Fibroblast of pulmonary artery (primary cell): ENCODE measurements at regions not wholly inside any gene's neighbourhood (a gene's known extent, or its start where the extent isn't known, plus 50 kb on each side); places are given as distances from the start of the nearest gene placed in this dataset.

Source experiments
- DNase-seq: peaks from one replicate; pipeline ENCODE4 v3.0.0-alpha.2; 2010; ENCODE audit warnings: low read depth
- H3K4me3 ChIP-seq: replicated peaks from 2 replicates; pipeline ENCODE4 v1.5.1; 2011; ENCODE audit warnings: low read depth, mild to moderate bottlenecking, control low read depth, low read length, moderate library complexity
- CTCF ChIP-seq: IDR thresholded peaks from 2 replicates; pipeline ENCODE4 v1.5.1; 2011; ENCODE audit warnings: mild to moderate bottlenecking, control low read depth, low read length, inconsistent platforms; ENCODE audit errors: missing control alignments

GRCh38 chr10:84065804-84066601 lies 73.3 kb upstream of the GHITM start:
- no peak overlapping the region for H3K4me3 ChIP-seq
- no peak for DNase-seq
- no peak for TF ChIP-seq CTCF

- H3K4me3 ChIP-seq, result no peak overlapping the region
- no peak for DNase-seq
- TF ChIP-seq CTCF, result no peak
These were observed 64.8 kb upstream of the GHITM start for GRCh38 chr10:84074521-84074920.

GRCh38 chr10:84075226-84076046 lies 63.9 kb upstream of the GHITM start:
- DNase-seq, result no peak
- TF ChIP-seq CTCF, result no peak
- H3K4me3 ChIP-seq, result no peak overlapping the region

- no peak for TF ChIP-seq CTCF
- no peak overlapping the region for H3K4me3 ChIP-seq
- DNase-seq, result peak; percentile 86
These were observed 63.3 kb upstream of the GHITM start for GRCh38 chr10:84076047-84076388.

- DNase-seq, result peak; percentile 53
- TF ChIP-seq CTCF, result peak; percentile 62
- no peak overlapping the region for H3K4me3 ChIP-seq
These were observed 62.6 kb upstream of the GHITM start for GRCh38 chr10:84076540-84077195.

GRCh38 chr10:84077768-84078167 lies 61.5 kb upstream of the GHITM start:
- H3K4me3 ChIP-seq, result no peak overlapping the region
- no peak for DNase-seq
- no peak for TF ChIP-seq CTCF
